Stomach smooth muscle (tissue), 2 donors: ENCODE measurements at regions not wholly inside any gene's neighbourhood (a gene's known extent, or its start where the extent isn't known, plus 50 kb on each side); places are given as distances from the start of the nearest gene placed in this dataset.

ENCODE experiments used
- H3K27ac ChIP-seq: one replicate; pipeline ENCODE4 v1.7.0; 2013; ENCODE audit warnings: mild to moderate bottlenecking, low read length, inconsistent platforms
- H3K27me3 ChIP-seq, 2 donors: one replicate each; pipeline ENCODE4 v1.7.0; 2013; ENCODE audit warnings: low read length in 2 of 2; ENCODE audit not compliant: insufficient read depth in 2 of 2, control insufficient read depth in 1 of 2
- H3K36me3 ChIP-seq, 2 donors: one replicate each; pipeline ENCODE4 v1.7.0; 2013; ENCODE audit warnings: low read length in 2 of 2; ENCODE audit not compliant: control insufficient read depth in 2 of 2, insufficient read depth in 2 of 2
- H3K4me1 ChIP-seq: one replicate; pipeline ENCODE4 v1.7.0; 2013; ENCODE audit warnings: low read length; ENCODE audit not compliant: control insufficient read depth, insufficient read depth
- H3K4me3 ChIP-seq, 2 donors: one replicate each; pipeline ENCODE4 v1.7.0; 2013; ENCODE audit warnings: low read length in 2 of 2
- H3K9ac ChIP-seq, 2 donors: one replicate each; pipeline ENCODE4 v1.7.0; 2013; ENCODE audit warnings: low read length in 2 of 2, mild to moderate bottlenecking in 1 of 2
- H3K9me3 ChIP-seq, 2 donors: one replicate each; pipeline ENCODE4 v1.7.0; 2013; ENCODE audit warnings: low read length in 2 of 2; ENCODE audit not compliant: control insufficient read depth in 2 of 2
- donor health status: healthy.
- donor health status: Pancreatic carcinoma.

- H3K4me1 ChIP-seq = no peaks in the 10 kb centered on the region
- no peaks in the 10 kb centered on the region for H3K27me3 ChIP-seq
- no peaks in the 10 kb centered on the region for H3K9me3 ChIP-seq
- H3K9ac ChIP-seq = no peak overlapping the region
- H3K36me3 ChIP-seq = no peaks in the 10 kb centered on the region
- no peak overlapping the region for H3K4me3 ChIP-seq
- H3K27ac ChIP-seq = no peak overlapping the region
These were observed 479.7 kb downstream of the KIF20B start for GRCh38 chr10:90180886-90181691.

DNA sequence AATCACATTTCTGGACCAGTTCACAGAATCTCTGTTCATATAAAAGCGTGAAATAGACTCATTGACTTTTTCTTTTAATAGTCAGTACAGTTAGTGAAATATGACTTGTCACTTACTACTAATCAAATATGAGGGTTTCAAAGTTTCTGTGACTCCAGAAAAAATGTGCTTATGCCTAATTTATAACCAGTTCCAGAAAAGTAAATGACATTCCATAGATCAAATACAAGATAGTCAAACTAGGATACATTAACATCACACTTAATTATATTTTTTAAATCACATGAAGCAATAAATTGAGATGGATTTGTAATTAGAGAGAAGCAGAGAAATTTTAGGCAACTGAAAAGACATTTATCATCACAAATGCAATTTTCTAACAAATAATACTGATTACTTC is 491.4 kb downstream of the KIF20B start:
- H3K27me3 ChIP-seq = no peaks in the 10 kb centered on the region
- no peak overlapping the region for H3K27ac ChIP-seq
- H3K9me3 ChIP-seq = no peaks in the 10 kb centered on the region
- no peaks in the 10 kb centered on the region for H3K36me3 ChIP-seq
- H3K4me3 ChIP-seq = no peak overlapping the region
- no peak overlapping the region for H3K9ac ChIP-seq
- no peaks in the 10 kb centered on the region for H3K4me1 ChIP-seq

DNA sequence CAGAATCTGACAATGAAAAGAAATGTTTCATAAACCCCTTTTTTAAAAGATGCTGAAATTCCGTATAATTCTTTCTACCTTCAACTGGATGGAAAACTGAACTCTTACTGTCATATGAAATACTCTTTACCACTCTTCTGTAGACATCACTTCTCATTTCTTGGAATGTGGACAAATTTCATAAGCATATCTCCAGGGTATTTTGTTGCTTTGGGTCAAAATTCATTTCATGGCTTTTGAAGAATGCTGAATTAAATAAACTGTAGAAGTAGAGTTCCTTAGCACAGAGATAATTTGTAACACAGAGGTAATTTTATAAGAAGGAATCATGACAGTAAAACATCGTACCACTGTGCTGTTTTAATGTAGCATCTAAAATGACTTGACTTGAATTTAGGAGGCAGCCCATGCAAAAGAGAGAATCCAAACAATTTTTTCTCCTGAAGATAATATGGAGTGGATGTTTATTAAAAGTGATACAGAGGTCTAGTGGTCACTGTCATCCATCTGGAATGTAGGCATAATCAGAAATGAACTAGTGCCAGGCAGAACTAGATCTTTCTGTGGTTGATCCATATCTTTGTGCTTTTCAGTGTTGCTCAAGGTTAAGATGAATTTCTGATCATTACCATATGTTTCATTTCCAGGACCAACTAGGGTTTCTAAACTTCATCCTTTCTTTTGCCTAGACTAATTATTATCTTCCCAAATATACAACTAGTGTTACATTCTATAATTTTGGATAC is 492.0 kb downstream of the KIF20B start:
- H3K4me1 ChIP-seq = no peaks in the 10 kb centered on the region
- H3K27me3 ChIP-seq = no peaks in the 10 kb centered on the region
- no peak overlapping the region for H3K9ac ChIP-seq

GRCh38 chr10:90195288-90195840 is 494.0 kb downstream of the KIF20B start:
- H3K9me3 ChIP-seq = no peaks in the 10 kb centered on the region
- H3K36me3 ChIP-seq = no peaks in the 10 kb centered on the region
- H3K9ac ChIP-seq = no peak overlapping the region
- no peak overlapping the region for H3K27ac ChIP-seq
- H3K4me3 ChIP-seq = no peak overlapping the region
- no peaks in the 10 kb centered on the region for H3K4me1 ChIP-seq
- H3K27me3 ChIP-seq = no peaks in the 10 kb centered on the region

More for the DNA sequence above, 492.0 kb downstream of the KIF20B start:
- Histone ChIP-seq H3K9me3 (no peaks in the 10 kb centered on the region), H3K27ac (no peak overlapping the region), H3K36me3 (no peaks in the 10 kb centered on the region), H3K4me3 (no peak overlapping the region)

- Histone ChIP-seq H3K9ac (no peak overlapping the region), H3K4me3 (no peak overlapping the region), H3K27me3 (no peaks in the 10 kb centered on the region), H3K9me3 (no peaks in the 10 kb centered on the region), H3K36me3 (no peaks in the 10 kb centered on the region), H3K27ac (no peak overlapping the region), H3K4me1 (no peaks in the 10 kb centered on the region)
These were observed 496.4 kb downstream of the KIF20B start for GRCh38 chr10:90197766-90198165.

DNA sequence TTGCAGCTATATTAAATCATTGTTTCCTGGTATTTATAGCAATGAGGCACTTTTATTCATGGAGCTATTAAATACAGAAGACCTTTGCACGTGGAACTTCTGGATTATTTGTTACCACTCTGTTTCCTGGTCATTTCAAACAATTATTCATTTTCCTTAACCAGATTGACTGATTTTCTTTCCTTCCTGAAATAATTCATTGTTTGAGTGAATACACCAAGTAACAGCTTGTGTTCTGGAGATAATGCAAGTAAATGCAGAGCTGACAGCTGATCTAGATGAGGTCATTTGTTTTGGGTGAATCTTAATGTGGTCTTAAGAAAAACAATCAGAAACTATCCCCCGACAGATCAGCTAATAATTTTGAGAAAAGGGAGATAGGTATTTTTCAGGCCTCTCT is 497.7 kb downstream of the KIF20B start:
- no peaks in the 10 kb centered on the region for H3K4me1 ChIP-seq
- H3K27me3 ChIP-seq = no peaks in the 10 kb centered on the region
- H3K36me3 ChIP-seq = no peaks in the 10 kb centered on the region
- H3K9ac ChIP-seq = no peak overlapping the region
- no peaks in the 10 kb centered on the region for H3K9me3 ChIP-seq
- H3K4me3 ChIP-seq = no peak overlapping the region
- H3K27ac ChIP-seq = no peak overlapping the region

DNA sequence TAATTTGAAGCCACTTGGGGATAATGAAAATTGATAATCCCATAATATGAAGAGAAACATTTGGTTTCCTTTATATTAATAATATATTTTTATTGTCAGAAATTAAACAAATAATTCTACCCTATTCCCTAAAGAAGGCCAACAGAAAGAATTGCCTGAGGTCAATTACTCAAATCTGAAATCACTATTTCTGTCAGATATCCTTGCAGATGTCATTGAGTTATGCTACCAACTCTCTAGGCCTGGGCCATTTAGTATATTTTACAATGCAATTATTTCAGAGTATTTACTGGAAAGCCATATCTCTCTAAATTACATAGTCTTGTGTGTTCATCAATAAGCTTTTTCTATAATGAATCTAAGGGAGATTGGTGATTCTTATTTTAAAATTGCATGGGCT is 498.1 kb downstream of the KIF20B start:
- Histone ChIP-seq H3K36me3 (no peaks in the 10 kb centered on the region), H3K4me1 (no peaks in the 10 kb centered on the region), H3K4me3 (no peak overlapping the region), H3K27me3 (no peaks in the 10 kb centered on the region), H3K9me3 (no peaks in the 10 kb centered on the region), H3K27ac (no peak overlapping the region), H3K9ac (no peak overlapping the region)

GRCh38 chr10:90204131-90204955 is 503.0 kb downstream of the KIF20B start:
- Histone ChIP-seq H3K4me1 (no peaks in the 10 kb centered on the region), H3K36me3 (no peaks in the 10 kb centered on the region)

GRCh38 chr10:90204956-90205314 is 503.5 kb downstream of the KIF20B start:
- Histone ChIP-seq H3K9ac (no peak overlapping the region), H3K36me3 (no peaks in the 10 kb centered on the region), H3K9me3 (no peaks in the 10 kb centered on the region), H3K4me3 (no peak overlapping the region), H3K4me1 (no peaks in the 10 kb centered on the region), H3K27me3 (no peaks in the 10 kb centered on the region), H3K27ac (no peak overlapping the region)

More at GRCh38 chr10:90204131-90204955, 503.0 kb downstream of the KIF20B start:
- H3K27me3 ChIP-seq = no peaks in the 10 kb centered on the region
- H3K9ac ChIP-seq = no peak overlapping the region
- no peak overlapping the region for H3K27ac ChIP-seq
- no peaks in the 10 kb centered on the region for H3K9me3 ChIP-seq
- H3K4me3 ChIP-seq = no peak overlapping the region

DNA sequence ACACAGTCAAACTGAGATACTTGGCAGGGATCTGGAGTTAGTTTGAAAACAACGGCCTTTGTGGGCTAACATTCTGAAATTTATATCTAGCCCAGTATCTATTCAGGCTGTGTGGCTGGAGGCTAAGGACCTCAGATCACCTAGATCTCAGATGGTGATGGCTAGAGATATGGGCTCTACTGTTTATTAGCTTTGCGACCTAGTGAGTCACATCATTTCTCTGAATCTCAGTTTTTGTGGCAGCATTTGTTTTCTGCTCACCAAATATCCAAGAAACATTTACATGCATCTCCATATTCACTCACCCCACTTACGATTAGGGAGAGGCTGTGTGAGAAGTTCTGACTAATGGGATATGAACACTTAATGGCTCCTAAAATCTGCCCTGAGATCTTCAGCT is 503.9 kb downstream of the KIF20B start:
- no peaks in the 10 kb centered on the region for H3K36me3 ChIP-seq
- H3K9ac ChIP-seq = no peak overlapping the region
- H3K27ac ChIP-seq = no peak overlapping the region
- no peaks in the 10 kb centered on the region for H3K27me3 ChIP-seq
- no peaks in the 10 kb centered on the region for H3K9me3 ChIP-seq
- no peaks in the 10 kb centered on the region for H3K4me1 ChIP-seq
- no peak overlapping the region for H3K4me3 ChIP-seq
